HEK293 (cell line): ENCODE measurements at regions not wholly inside any gene's neighbourhood (a gene's known extent, or its start where the extent isn't known, plus 50 kb on each side); places are given as distances from the start of the nearest gene placed in this dataset.
"Not testable (repeated sequence)": the region's sequence is repeated elsewhere in the genome, so short reads cannot be mapped to it uniquely, and the experiment has no call there.

Experiments
- CTCF ChIA-PET: fragments of 350-600 bp; formaldehyde crosslinking; extraction: SDS; loops from one replicate; lab custom pipeline; 2021; ENCODE audit warnings: antibody characterized with exemption; lab: Yijun Ruan, JAX
- POLR2A ChIA-PET: fragments of 300-600 bp; formaldehyde crosslinking; extraction: SDS; loops from one replicate; lab custom pipeline; 2020; ENCODE audit warnings: antibody characterized with exemption, inconsistent platforms; lab: Yijun Ruan, JAX
- H3K27ac ChIP-seq: fragments of 200-500 bp; sonication (Bioruptor generic); 2 replicates; pipeline ENCODE4 v1.5.1; 2014; ENCODE audit warnings: low read depth, low read length, control low read depth, inconsistent platforms; ENCODE audit errors: extremely low read depth
- H3K36me3 ChIP-seq, 2 experiments: fragments of 200-500 bp in 1 of 2; sonication (Bioruptor generic) in 1 of 2; 1 replicate in 1 of 2; 2 replicates in 1 of 2; pipeline ENCODE4 v1.5.1; 2014 to 2017; ENCODE audit warnings: inconsistent platforms in 2 of 2, low read length in 2 of 2; ENCODE audit not compliant: control insufficient read depth in 2 of 2, insufficient read depth in 1 of 2
- H3K4me1 ChIP-seq: fragments of 200-500 bp; sonication (Bioruptor generic); 2 replicates; pipeline ENCODE4 v1.5.1; 2014; ENCODE audit warnings: mild to moderate bottlenecking, low read length, inconsistent platforms; ENCODE audit not compliant: control insufficient read depth, insufficient read depth
- H3K4me3 ChIP-seq: 2 replicates; pipeline ENCODE4 v1.5.1; 2011; ENCODE audit warnings: low read depth, mild to moderate bottlenecking, control low read depth, low read length, moderate library complexity
- H3K9me3 ChIP-seq: fragments of 200-500 bp; sonication (Bioruptor generic); 2 replicates; pipeline ENCODE4 v1.5.1; 2014; ENCODE audit warnings: low read depth, low read length, inconsistent platforms; ENCODE audit not compliant: control insufficient read depth, insufficient read depth
- KLF1 ChIP-seq: fragments of 450-650 bp; formaldehyde crosslinking; IDR thresholded peaks from 2 replicates; pipeline ENCODE4 v1.5.1; 2016; ENCODE audit warnings: missing biosample characterization, missing genetic modification characterization
- OVOL3 ChIP-seq: fragments of 450-650 bp; formaldehyde crosslinking; IDR thresholded peaks from 2 replicates; pipeline ENCODE4 v1.5.1; 2016; ENCODE audit warnings: missing biosample characterization, missing genetic modification characterization
- PBX3 ChIP-seq: sonication (generic); formaldehyde crosslinking; IDR thresholded peaks from 2 replicates; pipeline ENCODE4 v1.8.1; 2022; ENCODE audit warnings: mild to moderate bottlenecking, moderate library complexity, missing genetic modification reagents
- SETDB1 ChIP-seq: IDR thresholded peaks from one replicate; pipeline ENCODE4 v1.6.1; 2017; ENCODE audit warnings: mild to moderate bottlenecking, low read length, moderate library complexity, mixed read lengths; ENCODE audit not compliant: insufficient read length
- ZBTB10 ChIP-seq: fragments of 450-650 bp; formaldehyde crosslinking; IDR thresholded peaks from 2 replicates; pipeline ENCODE4 v1.5.1; 2016; ENCODE audit warnings: missing biosample characterization, missing genetic modification characterization
- ZNF16 ChIP-seq: fragments of 450-650 bp; formaldehyde crosslinking; IDR thresholded peaks from 2 replicates; pipeline ENCODE4 v1.5.1; 2016; ENCODE audit warnings: low read depth, missing biosample characterization, missing genetic modification characterization
- ZNF174 ChIP-seq: fragments of 450-650 bp; formaldehyde crosslinking; IDR thresholded peaks from 2 replicates; pipeline ENCODE4 v1.5.0; 2017; ENCODE audit warnings: missing biosample characterization, mild to moderate bottlenecking, missing genetic modification characterization
- ZNF175 ChIP-seq: fragments of 450-650 bp; formaldehyde crosslinking; IDR thresholded peaks from 2 replicates; pipeline ENCODE4 v1.5.1; 2016; ENCODE audit warnings: missing biosample characterization, missing genetic modification characterization
- ZNF544 ChIP-seq: fragments of 450-650 bp; formaldehyde crosslinking; IDR thresholded peaks from 2 replicates; pipeline ENCODE4 v1.5.0; 2017; ENCODE audit warnings: missing biosample characterization, missing genetic modification characterization

- POLR2A ChIA-PET, CTCF ChIA-PET, H3K27ac ChIP-seq: not testable (repeated sequence)
Observed at GRCh38 chr12:131233850-131234789, 280.4 kb downstream of the ADGRD1 start.

GRCh38 chr12:131234841-131235271 lies 281.1 kb downstream of the ADGRD1 start:
- POLR2A ChIA-PET, H3K9me3 ChIP-seq, H3K36me3 ChIP-seq, H3K4me3 ChIP-seq, H3K27ac ChIP-seq, H3K4me1 ChIP-seq, CTCF ChIA-PET: not testable (repeated sequence)

More at GRCh38 chr12:131233850-131234789, 280.4 kb downstream of the ADGRD1 start:
- H3K4me3 ChIP-seq, H3K9me3 ChIP-seq, H3K36me3 ChIP-seq, H3K4me1 ChIP-seq: not testable (repeated sequence)
- TF ChIP-seq SETDB1: peak; percentile 56

- CTCF ChIA-PET: no interaction called here
- TF ChIP-seq OVOL3 (tag by site-specific recombination) (no peak), KLF1 (no peak)
- Histone ChIP-seq H3K9me3 (no peaks in the 10 kb centered on the region), H3K4me3 (no peak overlapping the region), H3K36me3 (no peaks in the 10 kb centered on the region), H3K4me1 (no peaks in the 10 kb centered on the region), H3K27ac (no peak overlapping the region)
- POLR2A ChIA-PET: no interaction called here
Observed at GRCh38 chr12:131235871-131236271, 282.2 kb downstream of the ADGRD1 start.

GRCh38 chr12:131239384-131240094 lies 285.8 kb downstream of the ADGRD1 start:
- no peak overlapping the region for H3K27ac ChIP-seq
- TF ChIP-seq ZNF16 (tag by site-specific recombination) (no peak), PBX3 (CRISPR knock-in tag) (no peak), ZNF175 (tag by site-specific recombination) (no peak), ZBTB10 (tag by site-specific recombination) (no peak), ZNF174 (tag by site-specific recombination) (no peak), ZNF544 (tag by site-specific recombination) (no peak), SETDB1 (no peak)
- POLR2A ChIA-PET: no interaction called here
- CTCF ChIA-PET: no interaction called here
- no peaks in the 10 kb centered on the region for H3K36me3 ChIP-seq
- H3K4me1 ChIP-seq: no peaks in the 10 kb centered on the region
- H3K4me3 ChIP-seq: no peak overlapping the region
- no peaks in the 10 kb centered on the region for H3K9me3 ChIP-seq
